HCT116 (cell line): ENCODE measurements at regions not wholly inside any gene's neighbourhood (a gene's known extent, or its start where the extent isn't known, plus 50 kb on each side); places are given as distances from the start of the nearest gene placed in this dataset.

Experiments
- ATAC-seq: fragments of 200-7000 bp; cut with Tn5 transposase; 2 replicates; pipeline ENCODE4 v1.9.1; 2020; ENCODE audit warnings: mild to moderate bottlenecking, moderate library complexity
- BruUV-seq: library from RNA; stranded (reverse); fragments of 400-500 nt; replicated peaks from 2 replicates; lab custom pipeline; 2021; lab: Mats Ljungman, UMichigan
- CTCF ChIA-PET: fragments of 300-600 bp; sonication (Branson Sonifier 250); formaldehyde crosslinking; loops from one replicate; lab custom pipeline; 2021; ENCODE audit warnings: antibody characterized with exemption; lab: Charles Lee
- POLR2A ChIA-PET: fragments of 300-600, 350-600 bp; sonication (Branson Sonifier 250); formaldehyde crosslinking; loops from one replicate; lab custom pipeline; 2021; ENCODE audit warnings: antibody characterized with exemption; lab: Charles Lee
- RAD21 ChIA-PET, 2 experiments: fragments of 300-600 bp; sonication (Branson Sonifier 250); formaldehyde crosslinking; loops; one replicate each; lab custom pipeline; 2023; ENCODE audit warnings: low total read pairs in 2 of 2; ENCODE audit not compliant: uncharacterized antibody in 2 of 2, unreplicated experiment in 2 of 2, low non-redundant PET in 1 of 2; lab: Charles Lee
- DNase-seq: peaks from one replicate; pipeline ENCODE4 v3.0.0-alpha.2; 2010; ENCODE audit warnings: low read depth, low spot score
- H2AFZ ChIP-seq: fragments of 200-600 bp; shearing (Covaris generic), sonication (generic); 2 replicates; pipeline ENCODE4 v1.6.1; 2017; ENCODE audit warnings: low read depth, mixed run types, mixed read lengths, antibody characterized with exemption, low read length; ENCODE audit not compliant: poor library complexity, severe bottlenecking
- H3K27ac ChIP-seq: 2 replicates; pipeline ENCODE4 v1.5.1; 2012; ENCODE audit warnings: low read depth, low read length
- H3K27me3 ChIP-seq: fragments of 200-600 bp; sonication (generic); 2 replicates; pipeline ENCODE4 v1.6.1; 2016; ENCODE audit warnings: mixed run types, low read length, mixed read lengths; ENCODE audit not compliant: insufficient read depth
- H3K36me3 ChIP-seq, 2 experiments: fragments of 200-500 bp in 1 of 2; fragments of 200-600 bp in 1 of 2; sonication (Bioruptor generic) in 1 of 2; sonication (generic) in 1 of 2; 2 replicates each; pipeline versions ENCODE4 v1.5.1 to v1.6.1; 2014 to 2016; ENCODE audit warnings: low read length in 2 of 2, inconsistent platforms in 1 of 2, mixed read lengths in 1 of 2, mixed run types in 1 of 2; ENCODE audit not compliant: insufficient read depth in 2 of 2, control insufficient read depth in 1 of 2
- H3K4me1 ChIP-seq, 2 experiments: fragments of 200-600 bp in 1 of 2; sonication (generic) in 1 of 2; 2 replicates each; pipeline versions ENCODE4 v1.5.1 to v1.6.1; 2012 to 2017; ENCODE audit warnings: low read length in 2 of 2, inconsistent platforms in 1 of 2, mild to moderate bottlenecking in 1 of 2, mixed read lengths in 1 of 2, mixed run types in 1 of 2, moderate library complexity in 1 of 2; ENCODE audit not compliant: insufficient read depth in 2 of 2, control insufficient read depth in 1 of 2
- H3K4me2 ChIP-seq: fragments of 200-600 bp; sonication (generic); 2 replicates; pipeline ENCODE4 v1.6.1; 2017; ENCODE audit warnings: mixed run types, low read length, mixed read lengths
- H3K4me3 ChIP-seq, 2 experiments: fragments of 200-600 bp in 1 of 2; sonication (generic) in 1 of 2; replicated peaks in 1 of 2; 2 replicates each; pipeline ENCODE4 v1.5.1; 2011 to 2016; ENCODE audit warnings: low read length in 2 of 2, control low read depth in 1 of 2, low read depth in 1 of 2, mild to moderate bottlenecking in 1 of 2, mixed read lengths in 1 of 2, mixed run types in 1 of 2
- H3K79me2 ChIP-seq: fragments of 200-600 bp; sonication (generic); 2 replicates; pipeline ENCODE4 v1.6.1; 2017; ENCODE audit warnings: mild to moderate bottlenecking, mixed run types, low read length, moderate library complexity, mixed read lengths; ENCODE audit not compliant: insufficient read depth
- H3K9ac ChIP-seq: fragments of 200-600 bp; sonication (generic); 2 replicates; pipeline ENCODE4 v1.6.1; 2016; ENCODE audit warnings: low read length, mixed read lengths
- H3K9me2 ChIP-seq: fragments of 200-600 bp; sonication (generic), shearing (Covaris generic); 2 replicates; pipeline ENCODE4 v1.6.1; 2017; ENCODE audit warnings: mixed run types, mild to moderate bottlenecking, moderate library complexity; ENCODE audit not compliant: insufficient read depth
- H3K9me3 ChIP-seq, 2 experiments: fragments of 200-500 bp in 1 of 2; fragments of 200-600 bp in 1 of 2; sonication (Bioruptor generic) in 1 of 2; sonication (generic) in 1 of 2; 2 replicates each; pipeline ENCODE4 v1.6.1; 2014 to 2017; ENCODE audit warnings: low read length in 2 of 2, mixed read lengths in 2 of 2, inconsistent platforms in 1 of 2, low read depth in 1 of 2, mild to moderate bottlenecking in 1 of 2, mixed run types in 1 of 2, moderate library complexity in 1 of 2; ENCODE audit not compliant: control insufficient read depth in 1 of 2, insufficient read depth in 1 of 2
- H4K20me1 ChIP-seq: fragments of 200-600 bp; sonication (generic), shearing (Covaris generic); 2 replicates; pipeline ENCODE4 v1.6.1; 2017; ENCODE audit warnings: mixed run types, mild to moderate bottlenecking, moderate library complexity; ENCODE audit not compliant: insufficient read depth
- ATF3 ChIP-seq: IDR thresholded peaks from 2 replicates; pipeline ENCODE4 v1.6.1; 2012
- CBX3 ChIP-seq: IDR thresholded peaks from 2 replicates; pipeline ENCODE4 v1.6.1; 2012; ENCODE audit warnings: low read depth
- CTCF ChIP-seq, 3 experiments: fragments of 200-600 bp in 1 of 3; sonication (generic) in 1 of 3; IDR thresholded peaks in 2 of 3; conservative IDR thresholded peaks in 1 of 3; 2 replicates each; pipeline ENCODE4 v1.5.1; 2012 to 2017; ENCODE audit warnings: low read depth in 2 of 3, low read length in 2 of 3, antibody characterized with exemption in 1 of 3, borderline replicate concordance in 1 of 3, control low read depth in 1 of 3, mild to moderate bottlenecking in 1 of 3, mixed read lengths in 1 of 3, mixed run types in 1 of 3, moderate library complexity in 1 of 3; ENCODE audit not compliant: insufficient read depth in 1 of 3
- ELF1 ChIP-seq: IDR thresholded peaks from 2 replicates; pipeline ENCODE4 v1.6.1; 2012; ENCODE audit warnings: low read depth, borderline replicate concordance
- EZH2 ChIP-seq: fragments of 200-600 bp; sonication (generic); IDR thresholded peaks from 2 replicates; pipeline ENCODE4 v1.6.1; 2017; ENCODE audit warnings: antibody characterized with exemption, mixed run types
- EZH2phosphoT487 ChIP-seq: fragments of 200-600 bp; IDR thresholded peaks from 2 replicates; pipeline ENCODE4 v1.6.1; 2018; ENCODE audit warnings: antibody characterized with exemption, borderline replicate concordance
- FOSL1 ChIP-seq: IDR thresholded peaks from 2 replicates; pipeline ENCODE4 v1.6.1; 2012; ENCODE audit warnings: low read depth
- MAX ChIP-seq: IDR thresholded peaks from 2 replicates; pipeline ENCODE4 v1.6.1; 2012
- POLR2A ChIP-seq: IDR thresholded peaks from 2 replicates; pipeline ENCODE4 v1.7.0; 2011; ENCODE audit warnings: borderline replicate concordance; ENCODE audit not compliant: insufficient read depth, insufficient read length; ENCODE audit errors: extremely low read depth
- REST ChIP-seq: IDR thresholded peaks from 2 replicates; pipeline ENCODE4 v1.6.1; 2012; ENCODE audit warnings: low read depth
- SRF ChIP-seq: IDR thresholded peaks from 2 replicates; pipeline ENCODE4 v1.6.1; 2012; ENCODE audit warnings: low read depth
- TCF7L2 ChIP-seq: IDR thresholded peaks from 2 replicates; pipeline ENCODE4 v1.7.0; 2011; ENCODE audit warnings: borderline replicate concordance, inconsistent platforms; ENCODE audit not compliant: insufficient read depth, insufficient read length; ENCODE audit errors: extremely low read depth
- YY1 ChIP-seq: IDR thresholded peaks from 2 replicates; pipeline ENCODE4 v1.6.1; 2011; ENCODE audit warnings: low read length, low read depth, moderate library complexity, mild to moderate bottlenecking; ENCODE audit not compliant: insufficient replicate concordance; ENCODE audit errors: extremely low read depth
- ZBTB33 ChIP-seq: IDR thresholded peaks from 2 replicates; pipeline ENCODE4 v1.6.1; 2011; ENCODE audit warnings: mild to moderate bottlenecking, low read length, moderate library complexity; ENCODE audit not compliant: insufficient replicate concordance; ENCODE audit errors: extremely low read depth
- ZFX ChIP-seq: fragments of 450-650 bp; IDR thresholded peaks from 2 replicates; pipeline ENCODE4 v1.6.1; 2017
- ZNF274 ChIP-seq: fragments of 200-500 bp; sonication (Bioruptor generic); IDR thresholded peaks from 2 replicates; pipeline ENCODE4 v1.6.1; 2014; ENCODE audit warnings: mild to moderate bottlenecking, low read depth, low read length, inconsistent platforms
- intact Hi-C: fragments of 100-400 bp; cut with micrococcal nuclease; formaldehyde crosslinking; loops from 2 replicates; pipeline ENCODE4 v1.10.0; 2022

- POLR2A ChIA-PET: no interaction called here
- DNase-seq: no peak
- H3K4me2 ChIP-seq: no peak overlapping the region
- no peak overlapping the region for H3K27ac ChIP-seq
- TF ChIP-seq SRF (no peak), EZH2phosphoT487 (no peak), FOSL1 (no peak), ZBTB33 (no peak), CBX3 (no peak), YY1 (no peak), ZNF274 (no peak), MAX (no peak), ATF3 (no peak), POLR2A (no peak), TCF7L2 (no peak), ZFX (no peak), CTCF (IDR thresholded peaks at IDR 0.05 in 2 of 3, conservative IDR thresholded peaks at IDR 0.05 in 1 of 3; ENCODE audit: borderline replicate concordance in 1 of 3, insufficient read depth in 1 of 3, low read depth in 2 of 3, low read length in 2 of 3) (no peak), ELF1 (no peak), REST (no peak), EZH2 (no peak)
- TF ChIP-seq, all 23 proteins: peak for 0
- H3K9ac ChIP-seq: no peak overlapping the region
- intact Hi-C loops: no loop called here
- H3K4me3 ChIP-seq: no peak overlapping the region
- no peaks in the 10 kb centered on the region for H4K20me1 ChIP-seq
- no peaks in the 10 kb centered on the region for H3K79me2 ChIP-seq
- ATAC-seq: no peak
- H3K36me3 ChIP-seq: no peaks in the 10 kb centered on the region
- BruUV-seq: no TSS peak
- no peaks in the 10 kb centered on the region for H3K4me1 ChIP-seq
- no peaks in the 10 kb centered on the region for H3K27me3 ChIP-seq
- H3K9me3 ChIP-seq: no peaks in the 10 kb centered on the region
- H2AFZ ChIP-seq: no peak overlapping the region
- no peaks in the 10 kb centered on the region for H3K9me2 ChIP-seq
- ChIA-PET RAD21 (no interaction called here), CTCF (no interaction called here)
These were observed 101.2 kb downstream of the PXDC1 start for GRCh38 chr6:3650076-3650958.
